Testis (tissue), 2 donors: ENCODE measurements at regions not wholly inside any gene's neighbourhood (a gene's known extent, or its start where the extent isn't known, plus 50 kb on each side); places are given as distances from the start of the nearest gene placed in this dataset.

Source experiments
- CTCF ChIP-seq, 3 experiments: fragments of 450-650 bp in 2 of 3; fragments of 200-600 bp in 1 of 3; sonication (generic) in 1 of 3; IDR thresholded peaks; one replicate each; pipeline ENCODE4 v1.5.1; 2016 to 2019; ENCODE audit warnings: antibody characterized with exemption in 3 of 3, mild to moderate bottlenecking in 2 of 3, moderate library complexity in 1 of 3
- POLR2A ChIP-seq: fragments of 450-650 bp; IDR thresholded peaks from one replicate; pipeline ENCODE4 v1.6.1; 2017; ENCODE audit warnings: antibody characterized with exemption, mild to moderate bottlenecking, moderate library complexity

- TF ChIP-seq POLR2A (no peak), CTCF (IDR thresholded peaks at IDR 0.05) (no peak)
Measured at GRCh38 chr13:83229574-83230305, 652.5 kb downstream of the SLITRK1 start.
